K562 (cell line): ENCODE measurements at regions not wholly inside any gene's neighbourhood (a gene's known extent, or its start where the extent isn't known, plus 50 kb on each side); places are given as distances from the start of the nearest gene placed in this dataset.

ENCODE experiments used
- ATAC-seq: fragments of 200-7000 bp; cut with Tn5 transposase; 3 replicates; pipeline ENCODE4 v1.9.1; 2020; ENCODE audit warnings: moderate library complexity
- BruUV-seq: library from RNA; stranded (reverse); fragments of 400-500 nt; replicated peaks from 2 replicates; lab custom pipeline; 2021; lab: Mats Ljungman, UMichigan
- CTCF ChIA-PET: fragments of 300-600 bp; formaldehyde crosslinking; extraction: SDS; loops from one replicate; lab custom pipeline; 2021; ENCODE audit warnings: low intra/inter-chr PET ratio; lab: Yijun Ruan, JAX
- POLR2A ChIA-PET: fragments of 300-600, 350-650 bp; sonication (Branson Sonifier 250); formaldehyde crosslinking; extraction: SDS; loops from one replicate; lab custom pipeline; 2021; ENCODE audit warnings: antibody characterized with exemption, inconsistent platforms; lab: Yijun Ruan, JAX
- DNase-seq, 4 experiments: peaks; one replicate each; pipeline versions ENCODE4 v3.0.0 to v3.0.0-alpha.2; 2011 to 2018; ENCODE audit warnings: low spot score in 3 of 4, mixed read lengths in 3 of 4; ENCODE audit errors: extremely low read depth in 1 of 4
- FAIRE-seq: peaks from 2 replicates; lab custom pipeline; 2011; peaks lifted over from hg19 to GRCh38; lab: Jason Lieb, UNC
- H2AFZ ChIP-seq: 2 replicates; pipeline ENCODE4 v1.6.0; 2011; ENCODE audit warnings: low read depth, low read length, control low read depth, inconsistent platforms
- H3K27ac ChIP-seq: fragments of 200-600 bp; 3 replicates; pipeline ENCODE4 v1.8.0; 2011; ENCODE audit warnings: low read depth, mild to moderate bottlenecking, control low read depth, inconsistent platforms, low read length, moderate library complexity, mixed read lengths; ENCODE audit errors: extremely low read depth
- H3K27me3 ChIP-seq, 2 experiments: fragments of 300-600 bp in 1 of 2; 2 replicates in 1 of 2; 3 replicates in 1 of 2; pipeline versions ENCODE4 v1.6.0 to v1.8.0; 2011; ENCODE audit warnings: inconsistent platforms in 2 of 2, low read length in 2 of 2, mild to moderate bottlenecking in 1 of 2, mixed read lengths in 1 of 2, moderate library complexity in 1 of 2; ENCODE audit not compliant: control insufficient read depth in 2 of 2, insufficient read depth in 2 of 2
- H3K36me3 ChIP-seq: fragments of 300-600 bp; 3 replicates; pipeline ENCODE4 v1.8.0; 2011; ENCODE audit warnings: mild to moderate bottlenecking, low read length, inconsistent platforms; ENCODE audit not compliant: control insufficient read depth, insufficient read depth
- H3K4me1 ChIP-seq, 2 experiments: fragments of 200-600 bp in 1 of 2; replicated peaks in 1 of 2; 2 replicates in 1 of 2; 3 replicates in 1 of 2; pipeline versions ENCODE4 v1.5.1 to v1.8.0; 2011; ENCODE audit warnings: inconsistent platforms in 2 of 2, low read length in 2 of 2, mild to moderate bottlenecking in 1 of 2, mixed read lengths in 1 of 2, moderate library complexity in 1 of 2; ENCODE audit not compliant: control insufficient read depth in 2 of 2, insufficient read depth in 2 of 2
- H3K4me2 ChIP-seq: 2 replicates; pipeline ENCODE4 v1.6.1; 2011; ENCODE audit warnings: low read length, control low read depth, inconsistent platforms, mixed read lengths; ENCODE audit not compliant: insufficient read depth
- H3K4me3 ChIP-seq: fragments of 200-600 bp; sonication (generic), shearing (Covaris generic); 2 replicates; pipeline ENCODE4 v1.5.1; 2016; ENCODE audit warnings: control low read depth, inconsistent platforms
- H3K79me2 ChIP-seq: fragments of 200-600 bp; 3 replicates; pipeline ENCODE4 v1.8.0; 2011; ENCODE audit warnings: low read length, inconsistent platforms; ENCODE audit not compliant: control insufficient read depth, insufficient read depth
- H3K9ac ChIP-seq, 2 experiments: 2 replicates each; pipeline versions ENCODE4 v1.6.0 to v1.6.1; 2011; ENCODE audit warnings: low read depth in 2 of 2, low read length in 2 of 2, control low read depth in 1 of 2, inconsistent platforms in 1 of 2, mild to moderate bottlenecking in 1 of 2, mixed read lengths in 1 of 2; ENCODE audit not compliant: insufficient read depth in 1 of 2
- H3K9me1 ChIP-seq: one replicate; pipeline ENCODE4 v1.6.0; 2011; ENCODE audit warnings: inconsistent platforms, mild to moderate bottlenecking, low read length, moderate library complexity; ENCODE audit not compliant: control insufficient read depth, insufficient read depth
- H3K9me3 ChIP-seq: replicated peaks from 2 replicates; pipeline ENCODE4 v1.5.1; 2011; ENCODE audit warnings: low read depth, low read length, inconsistent platforms; ENCODE audit not compliant: control insufficient read depth, insufficient read depth
- H4K20me1 ChIP-seq: replicated peaks from 2 replicates; pipeline ENCODE4 v1.6.1; 2011; ENCODE audit warnings: low read length, inconsistent platforms, mixed read lengths; ENCODE audit not compliant: control insufficient read depth, insufficient read depth
- BCLAF1 ChIP-seq, 2 experiments: fragments of 450-650 bp in 1 of 2; IDR thresholded peaks; 2 replicates each; pipeline ENCODE4 v1.6.1; 2011 to 2017; ENCODE audit warnings: low read depth in 2 of 2, antibody characterized with exemption in 1 of 2, borderline replicate concordance in 1 of 2, low read length in 1 of 2, mild to moderate bottlenecking in 1 of 2, mixed read lengths in 1 of 2; ENCODE audit not compliant: control insufficient read depth in 1 of 2
- E2F4 ChIP-seq: sonication (generic); formaldehyde crosslinking; IDR thresholded peaks from 2 replicates; pipeline ENCODE4 v1.8.0; 2022; ENCODE audit warnings: mild to moderate bottlenecking, low read depth, missing genetic modification reagents
- ELF2 ChIP-seq: fragments of 250-450 bp; sonication (Bioruptor Pico); IDR thresholded peaks from 2 replicates; pipeline ENCODE4 v1.5.0; 2021; ENCODE audit warnings: mild to moderate bottlenecking
- ESRRA ChIP-seq: fragments of 450-650 bp; IDR thresholded peaks from 2 replicates; pipeline ENCODE4 v1.6.1; 2014; ENCODE audit warnings: low read depth, mild to moderate bottlenecking, moderate library complexity, borderline replicate concordance
- FOXA3 ChIP-seq, 2 experiments: fragments of 450-650 bp in 1 of 2; sonication (generic) in 1 of 2; formaldehyde crosslinking; IDR thresholded peaks in 1 of 2; conservative IDR thresholded peaks in 1 of 2; 2 replicates each; pipeline versions ENCODE4 v1.4.0 to v1.8.0; 2020 to 2022; ENCODE audit warnings: mild to moderate bottlenecking in 2 of 2, missing genetic modification reagents in 1 of 2
- NCOA6 ChIP-seq: fragments of 450-650 bp; IDR thresholded peaks from 2 replicates; pipeline ENCODE4 v1.6.1; 2017; ENCODE audit warnings: mild to moderate bottlenecking
- NKRF ChIP-seq: fragments of 450-650 bp; IDR thresholded peaks from 2 replicates; pipeline ENCODE4 v1.6.1; 2016; ENCODE audit warnings: borderline replicate concordance
- RBFOX2 ChIP-seq: fragments of 200-400 bp; formaldehyde crosslinking; IDR thresholded peaks from 2 replicates; pipeline ENCODE4 v1.6.1; 2017; ENCODE audit warnings: low read depth, mild to moderate bottlenecking, low read length, moderate library complexity
- RCOR1 ChIP-seq, 2 experiments: IDR thresholded peaks; 2 replicates each; pipeline ENCODE4 v1.6.1; 2012; ENCODE audit warnings: low read depth in 2 of 2, low read length in 2 of 2, borderline replicate concordance in 1 of 2, improper control_type of control experiment in 1 of 2
- RFX1 ChIP-seq: fragments of 450-650 bp; IDR thresholded peaks from 2 replicates; pipeline ENCODE4 v1.6.1; 2016; ENCODE audit warnings: mild to moderate bottlenecking, moderate library complexity
- SMARCA5 ChIP-seq: fragments of 450-650 bp; IDR thresholded peaks from 2 replicates; pipeline ENCODE4 v1.6.1; 2016
- TFAP4 ChIP-seq: sonication (generic); formaldehyde crosslinking; IDR thresholded peaks from 2 replicates; pipeline ENCODE4 v1.8.0; 2022; ENCODE audit warnings: missing genetic modification reagents, mild to moderate bottlenecking, moderate library complexity, borderline replicate concordance
- ZNF316 ChIP-seq: fragments of 450-650 bp; IDR thresholded peaks from 2 replicates; pipeline ENCODE4 v1.6.1; 2016
- WGBS: fragments of 100-300 bp; shearing (Covaris generic); methylation state at CpG from one replicate; pipeline ENCODE4 v1.1.6; 2016; ENCODE audit warnings: low coverage, mixed read lengths; ENCODE audit not compliant: insufficient coverage; ENCODE audit errors: missing lambda C conversion rate; 5-methylcytosine and 5-hydroxymethylcytosine counted together
- in situ Hi-C: fragments of 300-500 bp; cut with MboI; formaldehyde crosslinking; loops from 4 replicates; pipeline ENCODE4 v1.15.0; 2018; ENCODE audit warnings: inconsistent platforms, mixed read lengths
- intact Hi-C: fragments of 100-400 bp; cut with micrococcal nuclease; formaldehyde crosslinking; loops from 2 replicates; pipeline ENCODE4 v1.14.2; 2022

- TF ChIP-seq ZNF316 (no peak), RBFOX2 (no peak)
Observed at GRCh38 chr10:10338339-10338738, 679.3 kb upstream of the CELF2 start (continued).

GRCh38 chr10:10346390-10347150 lies 671.1 kb upstream of the CELF2 start:
- H3K4me3 ChIP-seq, result no peak overlapping the region
- POLR2A ChIA-PET, result no interaction called here
- DNase-seq, result no peak
- no peak for ATAC-seq
- H3K4me1 ChIP-seq, result no peaks in the 10 kb centered on the region
- no peak overlapping the region for H2AFZ ChIP-seq
- H3K9me1 ChIP-seq, result no peaks in the 10 kb centered on the region
- in situ Hi-C loops (no loop called here), intact Hi-C loops (no loop called here)
- H3K36me3 ChIP-seq, result no peaks in the 10 kb centered on the region
- no peak for FAIRE-seq
- H3K9me3 ChIP-seq, result 0 out of 2 replicates have a peak, but pooled peaks cover 2% of the 10 kb centered on the region
- CTCF ChIA-PET, result no interaction called here
- no TSS peak for BruUV-seq
- no peak overlapping the region for H3K27ac ChIP-seq
- H3K27me3 ChIP-seq, result no peaks in the 10 kb centered on the region
- 0% methylated on average over 8 of the region's 8 CpGs for WGBS
- no peaks in the 10 kb centered on the region for H4K20me1 ChIP-seq
- no peak overlapping the region for H3K9ac ChIP-seq
- no peak overlapping the region for H3K4me2 ChIP-seq
- no peaks in the 10 kb centered on the region for H3K79me2 ChIP-seq
- no peak for TF ChIP-seq BCLAF1 (IDR thresholded peaks at IDR 0.05; ENCODE audit: borderline replicate concordance in 1 of 2, control insufficient read depth in 1 of 2, low read depth in 2 of 2, low read length in 1 of 2)
- no peak for TF ChIP-seq TFAP4 (CRISPR knock-in tag)
- TF ChIP-seq FOXA3 (CRISPR knock-in tag; conservative IDR thresholded peaks at IDR 0.05 in 1 of 2, IDR thresholded peaks at IDR 0.05 in 1 of 2), result no peak
- no peak for TF ChIP-seq NCOA6
- no peak for TF ChIP-seq NKRF
- no peak for TF ChIP-seq ZNF316
- TF ChIP-seq RFX1, result no peak
- TF ChIP-seq ELF2, result no peak
- TF ChIP-seq ESRRA, result no peak
- TF ChIP-seq E2F4 (CRISPR knock-in tag), result no peak
- no peak for TF ChIP-seq RCOR1 (IDR thresholded peaks at IDR 0.05; ENCODE audit: borderline replicate concordance in 1 of 2, low read depth in 2 of 2, low read length in 2 of 2)
- no peak for TF ChIP-seq SMARCA5
